GM12878 (cell line): ENCODE measurements at regions not wholly inside any gene's neighbourhood (a gene's known extent, or its start where the extent isn't known, plus 50 kb on each side); places are given as distances from the start of the nearest gene placed in this dataset.

ENCODE experiments used
- ATAC-seq: fragments of 200-7000 bp; cut with Tn5 transposase; 3 replicates; pipeline ENCODE4 v1.9.1; 2020; ENCODE audit warnings: mild to moderate bottlenecking, moderate library complexity
- BruUV-seq: library from RNA; stranded (reverse); fragments of 400-500 nt; replicated peaks from 2 replicates; lab custom pipeline; 2021; lab: Mats Ljungman, UMichigan
- CTCF ChIA-PET: fragments of 300-600 bp; sonication (Branson Sonifier 250); formaldehyde crosslinking; extraction: SDS; loops from one replicate; lab custom pipeline; 2021; ENCODE audit warnings: inconsistent platforms; lab: Yijun Ruan, JAX
- POLR2A ChIA-PET: fragments of 350-600 bp; formaldehyde crosslinking; extraction: SDS; loops from one replicate; lab custom pipeline; 2021; ENCODE audit warnings: inconsistent platforms; lab: Charles Lee
- RAD21 ChIA-PET: fragments of 300-600 bp; sonication (Branson Sonifier 250); formaldehyde crosslinking; loops from one replicate; lab custom pipeline; 2023; ENCODE audit warnings: antibody characterized with exemption; ENCODE audit not compliant: unreplicated experiment; lab: Charles Lee
- SMC1A ChIA-PET: fragments of 300-600 bp; sonication (Branson Sonifier 250); formaldehyde crosslinking; loops from one replicate; lab custom pipeline; 2023; ENCODE audit not compliant: unreplicated experiment, uncharacterized antibody; lab: Charles Lee
- DNase-seq: peaks from one replicate; pipeline ENCODE4 v3.0.0-alpha.2; 2011; ENCODE audit warnings: low read depth, low spot score
- FAIRE-seq: peaks from 3 replicates; lab custom pipeline; 2011; peaks lifted over from hg19 to GRCh38; lab: Jason Lieb, UNC
- H2AFZ ChIP-seq: 2 replicates; pipeline ENCODE4 v1.6.0; 2011; ENCODE audit warnings: low read depth, low read length, control low read depth; ENCODE audit not compliant: control insufficient read depth
- H3K27ac ChIP-seq: 2 replicates; pipeline ENCODE4 v1.5.1; 2011; ENCODE audit warnings: control low read depth; ENCODE audit not compliant: control insufficient read depth, insufficient read depth
- H3K27me3 ChIP-seq, 2 experiments: replicated peaks in 1 of 2; 2 replicates each; pipeline versions ENCODE4 v1.6.0 to v1.6.1; 2011; ENCODE audit warnings: low read length in 1 of 2; ENCODE audit not compliant: control insufficient read depth in 2 of 2, insufficient read depth in 2 of 2
- H3K36me3 ChIP-seq, 2 experiments: 2 replicates each; pipeline ENCODE4 v1.5.1; 2011; ENCODE audit warnings: low read length in 1 of 2; ENCODE audit not compliant: control insufficient read depth in 2 of 2, insufficient read depth in 2 of 2
- H3K4me1 ChIP-seq: 2 replicates; pipeline ENCODE4 v1.6.1; 2011; ENCODE audit warnings: mild to moderate bottlenecking, low read length, moderate library complexity, mixed read lengths; ENCODE audit not compliant: control insufficient read depth, insufficient read depth
- H3K4me2 ChIP-seq: 2 replicates; pipeline ENCODE4 v1.6.0; 2011; ENCODE audit warnings: control low read depth; ENCODE audit not compliant: control insufficient read depth, insufficient read depth
- H3K4me3 ChIP-seq: fragments of 200-600 bp; sonication (generic); 2 replicates; pipeline ENCODE4 v1.5.1; 2016
- H3K79me2 ChIP-seq: 2 replicates; pipeline ENCODE4 v1.6.0; 2011; ENCODE audit warnings: low read length; ENCODE audit not compliant: control insufficient read depth, insufficient read depth
- H3K9ac ChIP-seq: 2 replicates; pipeline ENCODE4 v1.8.0; 2011; ENCODE audit warnings: low read length, control low read depth, mixed read lengths; ENCODE audit not compliant: control insufficient read depth, insufficient read depth
- H3K9me3 ChIP-seq: replicated peaks from 3 replicates; pipeline ENCODE4 v1.5.1; 2011; ENCODE audit warnings: mild to moderate bottlenecking, low read length; ENCODE audit not compliant: control insufficient read depth, insufficient read depth
- H4K20me1 ChIP-seq: 2 replicates; pipeline ENCODE4 v1.6.0; 2011; ENCODE audit not compliant: control insufficient read depth, insufficient read depth
- BCLAF1 ChIP-seq: fragments of 450-650 bp; IDR thresholded peaks from 2 replicates; pipeline ENCODE4 v1.6.1; 2017; ENCODE audit warnings: antibody characterized with exemption, mild to moderate bottlenecking, moderate library complexity
- BHLHE40 ChIP-seq, 2 experiments: fragments of 450-650 bp in 1 of 2; IDR thresholded peaks; 2 replicates each; pipeline ENCODE4 v1.6.1; 2011 to 2017; ENCODE audit warnings: low read depth in 2 of 2, borderline replicate concordance in 1 of 2, improper control_type of control experiment in 1 of 2, low read length in 1 of 2, mild to moderate bottlenecking in 1 of 2
- HDAC2 ChIP-seq: fragments of 200-600 bp; sonication (generic); IDR thresholded peaks from 2 replicates; pipeline ENCODE4 v1.6.1; 2017
- IRF3 ChIP-seq: fragments of 450-650 bp; IDR thresholded peaks from 2 replicates; pipeline ENCODE4 v1.6.1; 2014; ENCODE audit warnings: mild to moderate bottlenecking
- NFXL1 ChIP-seq: fragments of 450-650 bp; IDR thresholded peaks from 2 replicates; pipeline ENCODE4 v1.6.1; 2017; ENCODE audit warnings: antibody characterized with exemption, mild to moderate bottlenecking, borderline replicate concordance
- SMAD5 ChIP-seq: IDR thresholded peaks from 2 replicates; pipeline ENCODE4 v1.6.1; 2016; ENCODE audit warnings: antibody characterized with exemption, low read depth
- ZNF274 ChIP-seq: IDR thresholded peaks from one replicate; pipeline ENCODE4 v1.8.0; 2011; ENCODE audit not compliant: insufficient read length, insufficient read depth
- WGBS: methylation state at CpG from one replicate; pipeline ENCODE4 v1.1.6; 2016; ENCODE audit warnings: low lambda C conversion rate; ENCODE audit not compliant: insufficient replicate concordance, insufficient coverage; ENCODE audit errors: missing lambda C conversion rate; 5-methylcytosine and 5-hydroxymethylcytosine counted together
- in situ Hi-C: fragments of 300-500 bp; cut with MboI; formaldehyde crosslinking; loops from 9 replicates; pipeline ENCODE4 v1.14.3; 2018; ENCODE audit warnings: mixed read lengths
- intact Hi-C: fragments of 100-400 bp; cut with micrococcal nuclease; formaldehyde crosslinking; loops from one replicate; pipeline ENCODE4 v1.14.2; 2022; ENCODE audit not compliant: unreplicated experiment
- TF ChIP-seq, protein P1 (sequence below): fragments of 450-650 bp; IDR thresholded peaks from 2 replicates; pipeline ENCODE4 v1.6.1; 2017; ENCODE audit warnings: borderline replicate concordance

- no peak for TF ChIP-seq IRF3
- TF ChIP-seq ZNF274, result no peak
- no peak for TF ChIP-seq NFXL1
- TF ChIP-seq BHLHE40 (IDR thresholded peaks at IDR 0.05; ENCODE audit: borderline replicate concordance in 1 of 2, low read depth in 2 of 2, low read length in 1 of 2), result no peak
- no peak for TF ChIP-seq SMAD5
- no peak for TF ChIP-seq BCLAF1
- TF ChIP-seq HDAC2, result no peak
These were observed 217.7 kb upstream of the ZP4 start (continued) for GRCh38 chr1:238108417-238108816.

GRCh38 chr1:238107322-238107721, 216.6 kb upstream of the ZP4 start:
- no peaks in the 10 kb centered on the region for H3K79me2 ChIP-seq
- peaks cover 4% of the 10 kb centered on the region; the same call in 1 of the 3 replicates for H3K9me3 ChIP-seq
- H3K4me3 ChIP-seq, result no peak overlapping the region
- ChIA-PET RAD21 (no interaction called here), CTCF (no interaction called here), POLR2A (no interaction called here), SMC1A (interaction anchor here (0.6 kb wide), 1 partner anchor 11 kb away, joined by 3 read pairs; no protein-coding TSS in a partner anchor)
- ATAC-seq (no peak), FAIRE-seq (no peak), DNase-seq (no peak)
- H3K27me3 ChIP-seq, result no peaks in the 10 kb centered on the region
- intact Hi-C loops (no loop called here), in situ Hi-C loops (no loop called here)
- 0% methylated on average over 1 of the region's 1 CpG for WGBS
- no peak overlapping the region for H3K4me2 ChIP-seq
- H2AFZ ChIP-seq, result no peak overlapping the region
- TF ChIP-seq, protein P1, sequence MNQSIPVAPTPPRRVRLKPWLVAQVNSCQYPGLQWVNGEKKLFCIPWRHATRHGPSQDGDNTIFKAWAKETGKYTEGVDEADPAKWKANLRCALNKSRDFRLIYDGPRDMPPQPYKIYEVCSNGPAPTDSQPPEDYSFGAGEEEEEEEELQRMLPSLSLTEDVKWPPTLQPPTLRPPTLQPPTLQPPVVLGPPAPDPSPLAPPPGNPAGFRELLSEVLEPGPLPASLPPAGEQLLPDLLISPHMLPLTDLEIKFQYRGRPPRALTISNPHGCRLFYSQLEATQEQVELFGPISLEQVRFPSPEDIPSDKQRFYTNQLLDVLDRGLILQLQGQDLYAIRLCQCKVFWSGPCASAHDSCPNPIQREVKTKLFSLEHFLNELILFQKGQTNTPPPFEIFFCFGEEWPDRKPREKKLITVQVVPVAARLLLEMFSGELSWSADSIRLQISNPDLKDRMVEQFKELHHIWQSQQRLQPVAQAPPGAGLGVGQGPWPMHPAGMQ, result no peak
- H3K4me1 ChIP-seq, result no peaks in the 10 kb centered on the region
- H4K20me1 ChIP-seq, result no peaks in the 10 kb centered on the region
- no TSS peak for BruUV-seq
- no peaks in the 10 kb centered on the region for H3K36me3 ChIP-seq
- H3K9ac ChIP-seq, result no peak overlapping the region
- H3K27ac ChIP-seq, result no peak overlapping the region
